HCT116 (cell line): ENCODE measurements at regions not wholly inside any gene's neighbourhood (a gene's known extent, or its start where the extent isn't known, plus 50 kb on each side); places are given as distances from the start of the nearest gene placed in this dataset.

Source experiments
- ATAC-seq: fragments of 200-7000 bp; cut with Tn5 transposase; 2 replicates; pipeline ENCODE4 v1.9.1; 2020; ENCODE audit warnings: mild to moderate bottlenecking, moderate library complexity
- BruUV-seq: library from RNA; stranded (reverse); fragments of 400-500 nt; replicated peaks from 2 replicates; lab custom pipeline; 2021; lab: Mats Ljungman, UMichigan
- CTCF ChIA-PET: fragments of 300-600 bp; sonication (Branson Sonifier 250); formaldehyde crosslinking; loops from one replicate; lab custom pipeline; 2021; ENCODE audit warnings: antibody characterized with exemption; lab: Charles Lee
- POLR2A ChIA-PET: fragments of 300-600, 350-600 bp; sonication (Branson Sonifier 250); formaldehyde crosslinking; loops from one replicate; lab custom pipeline; 2021; ENCODE audit warnings: antibody characterized with exemption; lab: Charles Lee
- RAD21 ChIA-PET, 2 experiments: fragments of 300-600 bp; sonication (Branson Sonifier 250); formaldehyde crosslinking; loops; one replicate each; lab custom pipeline; 2023; ENCODE audit warnings: low total read pairs in 2 of 2; ENCODE audit not compliant: uncharacterized antibody in 2 of 2, unreplicated experiment in 2 of 2, low non-redundant PET in 1 of 2; lab: Charles Lee
- DNase-seq: peaks from one replicate; pipeline ENCODE4 v3.0.0-alpha.2; 2010; ENCODE audit warnings: low read depth, low spot score
- H2AFZ ChIP-seq: fragments of 200-600 bp; shearing (Covaris generic), sonication (generic); 2 replicates; pipeline ENCODE4 v1.6.1; 2017; ENCODE audit warnings: low read depth, mixed run types, mixed read lengths, antibody characterized with exemption, low read length; ENCODE audit not compliant: poor library complexity, severe bottlenecking
- H3K27ac ChIP-seq: 2 replicates; pipeline ENCODE4 v1.5.1; 2012; ENCODE audit warnings: low read depth, low read length
- H3K27me3 ChIP-seq: fragments of 200-600 bp; sonication (generic); 2 replicates; pipeline ENCODE4 v1.6.1; 2016; ENCODE audit warnings: mixed run types, low read length, mixed read lengths; ENCODE audit not compliant: insufficient read depth
- H3K36me3 ChIP-seq, 2 experiments: fragments of 200-500 bp in 1 of 2; fragments of 200-600 bp in 1 of 2; sonication (Bioruptor generic) in 1 of 2; sonication (generic) in 1 of 2; 2 replicates each; pipeline versions ENCODE4 v1.5.1 to v1.6.1; 2014 to 2016; ENCODE audit warnings: low read length in 2 of 2, inconsistent platforms in 1 of 2, mixed read lengths in 1 of 2, mixed run types in 1 of 2; ENCODE audit not compliant: insufficient read depth in 2 of 2, control insufficient read depth in 1 of 2
- H3K4me1 ChIP-seq, 2 experiments: fragments of 200-600 bp in 1 of 2; sonication (generic) in 1 of 2; 2 replicates each; pipeline versions ENCODE4 v1.5.1 to v1.6.1; 2012 to 2017; ENCODE audit warnings: low read length in 2 of 2, inconsistent platforms in 1 of 2, mild to moderate bottlenecking in 1 of 2, mixed read lengths in 1 of 2, mixed run types in 1 of 2, moderate library complexity in 1 of 2; ENCODE audit not compliant: insufficient read depth in 2 of 2, control insufficient read depth in 1 of 2
- H3K4me2 ChIP-seq: fragments of 200-600 bp; sonication (generic); 2 replicates; pipeline ENCODE4 v1.6.1; 2017; ENCODE audit warnings: mixed run types, low read length, mixed read lengths
- H3K4me3 ChIP-seq, 2 experiments: fragments of 200-600 bp in 1 of 2; sonication (generic) in 1 of 2; replicated peaks in 1 of 2; 2 replicates each; pipeline ENCODE4 v1.5.1; 2011 to 2016; ENCODE audit warnings: low read length in 2 of 2, control low read depth in 1 of 2, low read depth in 1 of 2, mild to moderate bottlenecking in 1 of 2, mixed read lengths in 1 of 2, mixed run types in 1 of 2
- H3K79me2 ChIP-seq: fragments of 200-600 bp; sonication (generic); 2 replicates; pipeline ENCODE4 v1.6.1; 2017; ENCODE audit warnings: mild to moderate bottlenecking, mixed run types, low read length, moderate library complexity, mixed read lengths; ENCODE audit not compliant: insufficient read depth
- H3K9ac ChIP-seq: fragments of 200-600 bp; sonication (generic); 2 replicates; pipeline ENCODE4 v1.6.1; 2016; ENCODE audit warnings: low read length, mixed read lengths
- H3K9me2 ChIP-seq: fragments of 200-600 bp; sonication (generic), shearing (Covaris generic); 2 replicates; pipeline ENCODE4 v1.6.1; 2017; ENCODE audit warnings: mixed run types, mild to moderate bottlenecking, moderate library complexity; ENCODE audit not compliant: insufficient read depth
- H3K9me3 ChIP-seq, 2 experiments: fragments of 200-500 bp in 1 of 2; fragments of 200-600 bp in 1 of 2; sonication (Bioruptor generic) in 1 of 2; sonication (generic) in 1 of 2; 2 replicates each; pipeline ENCODE4 v1.6.1; 2014 to 2017; ENCODE audit warnings: low read length in 2 of 2, mixed read lengths in 2 of 2, inconsistent platforms in 1 of 2, low read depth in 1 of 2, mild to moderate bottlenecking in 1 of 2, mixed run types in 1 of 2, moderate library complexity in 1 of 2; ENCODE audit not compliant: control insufficient read depth in 1 of 2, insufficient read depth in 1 of 2
- H4K20me1 ChIP-seq: fragments of 200-600 bp; sonication (generic), shearing (Covaris generic); 2 replicates; pipeline ENCODE4 v1.6.1; 2017; ENCODE audit warnings: mixed run types, mild to moderate bottlenecking, moderate library complexity; ENCODE audit not compliant: insufficient read depth
- CEBPB ChIP-seq: IDR thresholded peaks from 2 replicates; pipeline ENCODE4 v1.6.1; 2012; ENCODE audit warnings: low read depth
- ELF1 ChIP-seq: IDR thresholded peaks from 2 replicates; pipeline ENCODE4 v1.6.1; 2012; ENCODE audit warnings: low read depth, borderline replicate concordance
- EZH2 ChIP-seq: fragments of 200-600 bp; sonication (generic); IDR thresholded peaks from 2 replicates; pipeline ENCODE4 v1.6.1; 2017; ENCODE audit warnings: antibody characterized with exemption, mixed run types
- EZH2phosphoT487 ChIP-seq: fragments of 200-600 bp; IDR thresholded peaks from 2 replicates; pipeline ENCODE4 v1.6.1; 2018; ENCODE audit warnings: antibody characterized with exemption, borderline replicate concordance
- FOSL1 ChIP-seq: IDR thresholded peaks from 2 replicates; pipeline ENCODE4 v1.6.1; 2012; ENCODE audit warnings: low read depth
- POLR2A ChIP-seq: IDR thresholded peaks from 2 replicates; pipeline ENCODE4 v1.7.0; 2011; ENCODE audit warnings: borderline replicate concordance; ENCODE audit not compliant: insufficient read depth, insufficient read length; ENCODE audit errors: extremely low read depth
- SP1 ChIP-seq: IDR thresholded peaks from 2 replicates; pipeline ENCODE4 v1.6.1; 2012; ENCODE audit warnings: low read depth
- SRF ChIP-seq: IDR thresholded peaks from 2 replicates; pipeline ENCODE4 v1.6.1; 2012; ENCODE audit warnings: low read depth
- ZBTB33 ChIP-seq: IDR thresholded peaks from 2 replicates; pipeline ENCODE4 v1.6.1; 2011; ENCODE audit warnings: mild to moderate bottlenecking, low read length, moderate library complexity; ENCODE audit not compliant: insufficient replicate concordance; ENCODE audit errors: extremely low read depth
- ZFX ChIP-seq: fragments of 450-650 bp; IDR thresholded peaks from 2 replicates; pipeline ENCODE4 v1.6.1; 2017
- ZNF274 ChIP-seq: fragments of 200-500 bp; sonication (Bioruptor generic); IDR thresholded peaks from 2 replicates; pipeline ENCODE4 v1.6.1; 2014; ENCODE audit warnings: mild to moderate bottlenecking, low read depth, low read length, inconsistent platforms
- intact Hi-C: fragments of 100-400 bp; cut with micrococcal nuclease; formaldehyde crosslinking; loops from 2 replicates; pipeline ENCODE4 v1.10.0; 2022

- TF ChIP-seq ZBTB33 (no peak), EZH2 (no peak), SP1 (no peak)
Observed at GRCh38 chr9:115627511-115627910, 509.6 kb upstream of the TNC start (continued).

- Histone ChIP-seq H3K4me3 (no peak overlapping the region), H4K20me1 (no peaks in the 10 kb centered on the region), H2AFZ (no peak overlapping the region), H3K9ac (no peak overlapping the region), H3K9me2 (no peaks in the 10 kb centered on the region), H3K4me1 (no peaks in the 10 kb centered on the region), H3K4me2 (no peak overlapping the region), H3K79me2 (no peaks in the 10 kb centered on the region), H3K27me3 (peaks cover 31% of the 10 kb centered on the region; the same call in 1 of the 2 replicates), H3K27ac (no peak overlapping the region), H3K36me3 (no peaks in the 10 kb centered on the region), H3K9me3 (no peaks in the 10 kb centered on the region)
- ATAC-seq, result no peak
- ChIA-PET RAD21 (no interaction called here), CTCF (no interaction called here), POLR2A (no interaction called here)
- intact Hi-C loops, result no loop called here
- BruUV-seq, result no TSS peak
- no peak for DNase-seq
- TF ChIP-seq FOSL1, result no peak
- no peak for TF ChIP-seq ELF1
- no peak for TF ChIP-seq POLR2A
- TF ChIP-seq ZFX, result no peak
- TF ChIP-seq ZBTB33, result no peak
- no peak for TF ChIP-seq CEBPB
- TF ChIP-seq EZH2phosphoT487, result no peak
- no peak for TF ChIP-seq ZNF274
- no peak for TF ChIP-seq SRF
Observed at GRCh38 chr9:115628426-115628825, 510.5 kb upstream of the TNC start.
